ENCODE measurements at regions not wholly inside any gene's neighbourhood (a gene's known extent, or its start where the extent isn't known, plus 50 kb on each side); places are given as distances from the start of the nearest gene placed in this dataset.

DNA sequence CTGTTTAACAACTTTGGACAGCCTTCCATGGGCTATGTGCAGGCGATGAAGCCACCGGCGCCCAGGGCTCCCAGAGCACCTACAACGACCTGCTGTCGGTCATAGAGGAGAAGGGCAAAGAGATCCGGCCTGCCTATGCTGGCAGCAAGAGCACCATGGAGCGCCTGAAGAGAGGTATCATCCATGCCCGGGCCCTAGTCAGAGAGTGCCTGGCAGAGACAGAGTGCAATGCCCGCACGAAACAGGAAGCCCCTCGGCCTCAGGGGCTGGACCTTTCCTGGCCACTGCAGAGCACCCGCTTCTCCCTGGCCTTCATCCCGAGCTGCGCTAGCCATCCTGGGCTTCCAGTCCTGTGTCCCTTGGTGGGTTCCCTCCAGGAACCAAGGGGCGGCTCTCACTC is 497.0 kb upstream of the PHF14 start:
- TF ChIP-seq, protein P1, sequence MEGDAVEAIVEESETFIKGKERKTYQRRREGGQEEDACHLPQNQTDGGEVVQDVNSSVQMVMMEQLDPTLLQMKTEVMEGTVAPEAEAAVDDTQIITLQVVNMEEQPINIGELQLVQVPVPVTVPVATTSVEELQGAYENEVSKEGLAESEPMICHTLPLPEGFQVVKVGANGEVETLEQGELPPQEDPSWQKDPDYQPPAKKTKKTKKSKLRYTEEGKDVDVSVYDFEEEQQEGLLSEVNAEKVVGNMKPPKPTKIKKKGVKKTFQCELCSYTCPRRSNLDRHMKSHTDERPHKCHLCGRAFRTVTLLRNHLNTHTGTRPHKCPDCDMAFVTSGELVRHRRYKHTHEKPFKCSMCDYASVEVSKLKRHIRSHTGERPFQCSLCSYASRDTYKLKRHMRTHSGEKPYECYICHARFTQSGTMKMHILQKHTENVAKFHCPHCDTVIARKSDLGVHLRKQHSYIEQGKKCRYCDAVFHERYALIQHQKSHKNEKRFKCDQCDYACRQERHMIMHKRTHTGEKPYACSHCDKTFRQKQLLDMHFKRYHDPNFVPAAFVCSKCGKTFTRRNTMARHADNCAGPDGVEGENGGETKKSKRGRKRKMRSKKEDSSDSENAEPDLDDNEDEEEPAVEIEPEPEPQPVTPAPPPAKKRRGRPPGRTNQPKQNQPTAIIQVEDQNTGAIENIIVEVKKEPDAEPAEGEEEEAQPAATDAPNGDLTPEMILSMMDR (IDR thresholded peaks at IDR 0.05) = no peak
- no peak for TF ChIP-seq EZH2phosphoT487 (IDR thresholded peaks at IDR 0.05)
